NCI-H1930 (cell line): ENCODE measurements at regions not wholly inside any gene's neighbourhood (a gene's known extent, or its start where the extent isn't known, plus 50 kb on each side); places are given as distances from the start of the nearest gene placed in this dataset.
"Not testable (repeated sequence)": the region's sequence is repeated elsewhere in the genome, so short reads cannot be mapped to it uniquely, and the experiment has no call there.

Experiments used
- DNase-seq, 2 experiments: peaks; one replicate each; lab custom pipeline; 2025; lab: John Stamatoyannopoulos, UW

- no peak for DNase-seq
Observed at GRCh38 chr14:87815121-87815520, 177.9 kb downstream of the GALC start.

GRCh38 chr14:87813686-87814085 lies 179.3 kb downstream of the GALC start:
- no peak for DNase-seq

GRCh38 chr14:87813211-87813610 lies 179.8 kb downstream of the GALC start:
- DNase-seq = no peak

- DNase-seq = no peak
Observed at GRCh38 chr14:87811246-87811645, 181.7 kb downstream of the GALC start.

GRCh38 chr14:87810711-87811110 lies 182.3 kb downstream of the GALC start:
- DNase-seq = no peak

GRCh38 chr14:87809261-87809660 lies 183.7 kb downstream of the GALC start:
- DNase-seq = no peak

- DNase-seq = no peak
Observed at GRCh38 chr14:87805315-87805723, 187.7 kb downstream of the GALC start.

- DNase-seq = no peak
Observed at GRCh38 chr14:87800216-87800615, 192.8 kb downstream of the GALC start.

- DNase-seq = no peak
Observed at GRCh38 chr14:87799400-87799799, 193.6 kb downstream of the GALC start.

GRCh38 chr14:87797001-87797400 lies 196.0 kb downstream of the GALC start:
- no peak for DNase-seq

GRCh38 chr14:87794561-87794960 lies 198.4 kb downstream of the GALC start:
- no peak for DNase-seq

GRCh38 chr14:87785897-87786296 lies 207.1 kb downstream of the GALC start:
- DNase-seq = no peak

- no peak for DNase-seq
Observed at GRCh38 chr14:87784386-87784785, 208.6 kb downstream of the GALC start.

GRCh38 chr14:87783071-87783470 lies 209.9 kb downstream of the GALC start:
- no peak for DNase-seq

GRCh38 chr14:87772854-87773253 lies 220.1 kb downstream of the GALC start:
- DNase-seq = no peak

- no peak for DNase-seq
Observed at GRCh38 chr14:87767567-87767901, 225.4 kb downstream of the GALC start.

- DNase-seq = no peak
Observed at GRCh38 chr14:87758876-87759275, 234.1 kb downstream of the GALC start.

GRCh38 chr14:87756661-87757060 lies 236.3 kb downstream of the GALC start:
- no peak for DNase-seq

- no peak for DNase-seq
Observed at GRCh38 chr14:87754520-87755223, 238.3 kb downstream of the GALC start.

- DNase-seq = no peak
Observed at GRCh38 chr14:87748558-87748957, 244.4 kb downstream of the GALC start.

- peak; percentile 1 to 3 for DNase-seq
Observed at GRCh38 chr14:87745507-87746118, 247.4 kb downstream of the GALC start.

GRCh38 chr14:87734577-87735360 lies 258.2 kb downstream of the GALC start:
- DNase-seq = not testable (repeated sequence)

- DNase-seq = not testable (repeated sequence)
Observed at GRCh38 chr14:87733115-87733514, 259.9 kb downstream of the GALC start.
